HCT116 (cell line): ENCODE measurements at regions not wholly inside any gene's neighbourhood (a gene's known extent, or its start where the extent isn't known, plus 50 kb on each side); places are given as distances from the start of the nearest gene placed in this dataset.

Experiments
- ATAC-seq: fragments of 200-7000 bp; cut with Tn5 transposase; 2 replicates; pipeline ENCODE4 v1.9.1; 2020; ENCODE audit warnings: mild to moderate bottlenecking, moderate library complexity
- BruUV-seq: library from RNA; stranded (reverse); fragments of 400-500 nt; replicated peaks from 2 replicates; lab custom pipeline; 2021; lab: Mats Ljungman, UMichigan
- CTCF ChIA-PET: fragments of 300-600 bp; sonication (Branson Sonifier 250); formaldehyde crosslinking; loops from one replicate; lab custom pipeline; 2021; ENCODE audit warnings: antibody characterized with exemption; lab: Charles Lee
- POLR2A ChIA-PET: fragments of 300-600, 350-600 bp; sonication (Branson Sonifier 250); formaldehyde crosslinking; loops from one replicate; lab custom pipeline; 2021; ENCODE audit warnings: antibody characterized with exemption; lab: Charles Lee
- RAD21 ChIA-PET, 2 experiments: fragments of 300-600 bp; sonication (Branson Sonifier 250); formaldehyde crosslinking; loops; one replicate each; lab custom pipeline; 2023; ENCODE audit warnings: low total read pairs in 2 of 2; ENCODE audit not compliant: uncharacterized antibody in 2 of 2, unreplicated experiment in 2 of 2, low non-redundant PET in 1 of 2; lab: Charles Lee
- DNase-seq: peaks from one replicate; pipeline ENCODE4 v3.0.0-alpha.2; 2010; ENCODE audit warnings: low read depth, low spot score
- H2AFZ ChIP-seq: fragments of 200-600 bp; shearing (Covaris generic), sonication (generic); 2 replicates; pipeline ENCODE4 v1.6.1; 2017; ENCODE audit warnings: low read depth, mixed run types, mixed read lengths, antibody characterized with exemption, low read length; ENCODE audit not compliant: poor library complexity, severe bottlenecking
- H3K27ac ChIP-seq: 2 replicates; pipeline ENCODE4 v1.5.1; 2012; ENCODE audit warnings: low read depth, low read length
- H3K27me3 ChIP-seq: fragments of 200-600 bp; sonication (generic); 2 replicates; pipeline ENCODE4 v1.6.1; 2016; ENCODE audit warnings: mixed run types, low read length, mixed read lengths; ENCODE audit not compliant: insufficient read depth
- H3K36me3 ChIP-seq, 2 experiments: fragments of 200-500 bp in 1 of 2; fragments of 200-600 bp in 1 of 2; sonication (Bioruptor generic) in 1 of 2; sonication (generic) in 1 of 2; 2 replicates each; pipeline versions ENCODE4 v1.5.1 to v1.6.1; 2014 to 2016; ENCODE audit warnings: low read length in 2 of 2, inconsistent platforms in 1 of 2, mixed read lengths in 1 of 2, mixed run types in 1 of 2; ENCODE audit not compliant: insufficient read depth in 2 of 2, control insufficient read depth in 1 of 2
- H3K4me1 ChIP-seq, 2 experiments: fragments of 200-600 bp in 1 of 2; sonication (generic) in 1 of 2; 2 replicates each; pipeline versions ENCODE4 v1.5.1 to v1.6.1; 2012 to 2017; ENCODE audit warnings: low read length in 2 of 2, inconsistent platforms in 1 of 2, mild to moderate bottlenecking in 1 of 2, mixed read lengths in 1 of 2, mixed run types in 1 of 2, moderate library complexity in 1 of 2; ENCODE audit not compliant: insufficient read depth in 2 of 2, control insufficient read depth in 1 of 2
- H3K4me2 ChIP-seq: fragments of 200-600 bp; sonication (generic); 2 replicates; pipeline ENCODE4 v1.6.1; 2017; ENCODE audit warnings: mixed run types, low read length, mixed read lengths
- H3K4me3 ChIP-seq, 2 experiments: fragments of 200-600 bp in 1 of 2; sonication (generic) in 1 of 2; replicated peaks in 1 of 2; 2 replicates each; pipeline ENCODE4 v1.5.1; 2011 to 2016; ENCODE audit warnings: low read length in 2 of 2, control low read depth in 1 of 2, low read depth in 1 of 2, mild to moderate bottlenecking in 1 of 2, mixed read lengths in 1 of 2, mixed run types in 1 of 2
- H3K79me2 ChIP-seq: fragments of 200-600 bp; sonication (generic); 2 replicates; pipeline ENCODE4 v1.6.1; 2017; ENCODE audit warnings: mild to moderate bottlenecking, mixed run types, low read length, moderate library complexity, mixed read lengths; ENCODE audit not compliant: insufficient read depth
- H3K9ac ChIP-seq: fragments of 200-600 bp; sonication (generic); 2 replicates; pipeline ENCODE4 v1.6.1; 2016; ENCODE audit warnings: low read length, mixed read lengths
- H3K9me2 ChIP-seq: fragments of 200-600 bp; sonication (generic), shearing (Covaris generic); 2 replicates; pipeline ENCODE4 v1.6.1; 2017; ENCODE audit warnings: mixed run types, mild to moderate bottlenecking, moderate library complexity; ENCODE audit not compliant: insufficient read depth
- H3K9me3 ChIP-seq, 2 experiments: fragments of 200-500 bp in 1 of 2; fragments of 200-600 bp in 1 of 2; sonication (Bioruptor generic) in 1 of 2; sonication (generic) in 1 of 2; 2 replicates each; pipeline ENCODE4 v1.6.1; 2014 to 2017; ENCODE audit warnings: low read length in 2 of 2, mixed read lengths in 2 of 2, inconsistent platforms in 1 of 2, low read depth in 1 of 2, mild to moderate bottlenecking in 1 of 2, mixed run types in 1 of 2, moderate library complexity in 1 of 2; ENCODE audit not compliant: control insufficient read depth in 1 of 2, insufficient read depth in 1 of 2
- H4K20me1 ChIP-seq: fragments of 200-600 bp; sonication (generic), shearing (Covaris generic); 2 replicates; pipeline ENCODE4 v1.6.1; 2017; ENCODE audit warnings: mixed run types, mild to moderate bottlenecking, moderate library complexity; ENCODE audit not compliant: insufficient read depth
- ATF3 ChIP-seq: IDR thresholded peaks from 2 replicates; pipeline ENCODE4 v1.6.1; 2012
- CBX3 ChIP-seq: IDR thresholded peaks from 2 replicates; pipeline ENCODE4 v1.6.1; 2012; ENCODE audit warnings: low read depth
- CEBPB ChIP-seq: IDR thresholded peaks from 2 replicates; pipeline ENCODE4 v1.6.1; 2012; ENCODE audit warnings: low read depth
- CTCF ChIP-seq, 3 experiments: fragments of 200-600 bp in 1 of 3; sonication (generic) in 1 of 3; IDR thresholded peaks in 2 of 3; conservative IDR thresholded peaks in 1 of 3; 2 replicates each; pipeline ENCODE4 v1.5.1; 2012 to 2017; ENCODE audit warnings: low read depth in 2 of 3, low read length in 2 of 3, antibody characterized with exemption in 1 of 3, borderline replicate concordance in 1 of 3, control low read depth in 1 of 3, mild to moderate bottlenecking in 1 of 3, mixed read lengths in 1 of 3, mixed run types in 1 of 3, moderate library complexity in 1 of 3; ENCODE audit not compliant: insufficient read depth in 1 of 3
- EGR1 ChIP-seq: IDR thresholded peaks from 2 replicates; pipeline ENCODE4 v1.6.1; 2012; ENCODE audit warnings: low read depth
- EZH2 ChIP-seq: fragments of 200-600 bp; sonication (generic); IDR thresholded peaks from 2 replicates; pipeline ENCODE4 v1.6.1; 2017; ENCODE audit warnings: antibody characterized with exemption, mixed run types
- JUND ChIP-seq: IDR thresholded peaks from 2 replicates; pipeline ENCODE4 v1.6.1; 2012
- POLR2A ChIP-seq: IDR thresholded peaks from 2 replicates; pipeline ENCODE4 v1.7.0; 2011; ENCODE audit warnings: borderline replicate concordance; ENCODE audit not compliant: insufficient read depth, insufficient read length; ENCODE audit errors: extremely low read depth
- RAD21 ChIP-seq: IDR thresholded peaks from 2 replicates; pipeline ENCODE4 v1.6.1; 2012; ENCODE audit warnings: low read depth, mild to moderate bottlenecking
- REST ChIP-seq: IDR thresholded peaks from 2 replicates; pipeline ENCODE4 v1.6.1; 2012; ENCODE audit warnings: low read depth
- SIN3A ChIP-seq: IDR thresholded peaks from 2 replicates; pipeline ENCODE4 v1.6.1; 2012; ENCODE audit warnings: low read depth
- SP1 ChIP-seq: IDR thresholded peaks from 2 replicates; pipeline ENCODE4 v1.6.1; 2012; ENCODE audit warnings: low read depth
- SRF ChIP-seq: IDR thresholded peaks from 2 replicates; pipeline ENCODE4 v1.6.1; 2012; ENCODE audit warnings: low read depth
- YY1 ChIP-seq: IDR thresholded peaks from 2 replicates; pipeline ENCODE4 v1.6.1; 2011; ENCODE audit warnings: low read length, low read depth, moderate library complexity, mild to moderate bottlenecking; ENCODE audit not compliant: insufficient replicate concordance; ENCODE audit errors: extremely low read depth
- ZBTB33 ChIP-seq: IDR thresholded peaks from 2 replicates; pipeline ENCODE4 v1.6.1; 2011; ENCODE audit warnings: mild to moderate bottlenecking, low read length, moderate library complexity; ENCODE audit not compliant: insufficient replicate concordance; ENCODE audit errors: extremely low read depth
- ZFX ChIP-seq: fragments of 450-650 bp; IDR thresholded peaks from 2 replicates; pipeline ENCODE4 v1.6.1; 2017
- ZNF274 ChIP-seq: fragments of 200-500 bp; sonication (Bioruptor generic); IDR thresholded peaks from 2 replicates; pipeline ENCODE4 v1.6.1; 2014; ENCODE audit warnings: mild to moderate bottlenecking, low read depth, low read length, inconsistent platforms
- intact Hi-C: fragments of 100-400 bp; cut with micrococcal nuclease; formaldehyde crosslinking; loops from 2 replicates; pipeline ENCODE4 v1.10.0; 2022

GRCh38 chr4:59484944-59485343 lies 1715.2 kb upstream of the ADGRL3 start (continued):
- no peak for TF ChIP-seq ZBTB33
- no peak for TF ChIP-seq REST
- no peak for TF ChIP-seq ZFX
- no peak for TF ChIP-seq CEBPB
- TF ChIP-seq RAD21: no peak
- TF ChIP-seq SIN3A: no peak
- TF ChIP-seq EGR1: no peak
- no peak for TF ChIP-seq CBX3
- no peak for TF ChIP-seq YY1
- TF ChIP-seq, all 23 proteins: peak for 0

GRCh38 chr4:59500103-59500502 lies 1700.0 kb upstream of the ADGRL3 start:
- no peaks in the 10 kb centered on the region for H3K9me2 ChIP-seq
- ATAC-seq (no peak), DNase-seq (no peak)
- intact Hi-C loops: no loop called here
- peaks cover 12 to 17% of the 10 kb centered on the region in 2 experiments; a peak in 2 of 4 replicates for H3K9me3 ChIP-seq
- BruUV-seq: no TSS peak
- no peak for TF ChIP-seq SRF
- TF ChIP-seq EGR1: no peak
- no peak for TF ChIP-seq SP1
- TF ChIP-seq CTCF (IDR thresholded peaks at IDR 0.05 in 2 of 3, conservative IDR thresholded peaks at IDR 0.05 in 1 of 3; ENCODE audit: borderline replicate concordance in 1 of 3, insufficient read depth in 1 of 3, low read depth in 2 of 3, low read length in 2 of 3): no peak
- no peak for TF ChIP-seq ATF3
- no peak for TF ChIP-seq POLR2A
- TF ChIP-seq SIN3A: no peak
- no peak for TF ChIP-seq ZNF274
- TF ChIP-seq JUND: no peak
- TF ChIP-seq EZH2: no peak
- no peak overlapping the region for H2AFZ ChIP-seq
- H3K36me3 ChIP-seq: no peaks in the 10 kb centered on the region
- no peak overlapping the region for H3K4me2 ChIP-seq
- CTCF ChIA-PET: no interaction called here
- H3K79me2 ChIP-seq: no peaks in the 10 kb centered on the region
- POLR2A ChIA-PET: no interaction called here
- no peaks in the 10 kb centered on the region for H3K4me1 ChIP-seq
- no peaks in the 10 kb centered on the region for H3K27me3 ChIP-seq
- RAD21 ChIA-PET: no interaction called here
- H4K20me1 ChIP-seq: no peaks in the 10 kb centered on the region
- H3K4me3 ChIP-seq: no peak overlapping the region
- H3K9ac ChIP-seq: no peak overlapping the region
- no peak overlapping the region for H3K27ac ChIP-seq
